ENCODE measurements at regions not wholly inside any gene's neighbourhood (a gene's known extent, or its start where the extent isn't known, plus 50 kb on each side); places are given as distances from the start of the nearest gene placed in this dataset.

- no peak for TF ChIP-seq CTCF (conservative IDR thresholded peaks at IDR 0.05; ENCODE audit: low read length)
- TF ChIP-seq EZH2phosphoT487 (IDR thresholded peaks at IDR 0.05; ENCODE audit: borderline replicate concordance), result no peak
Measured at GRCh38 chr3:194738254-194739093, 52.8 kb downstream of the FAM43A start.

All from Loucy (cell line).